Tibial nerve (tissue), 4 donors: ENCODE measurements at regions not wholly inside any gene's neighbourhood (a gene's known extent, or its start where the extent isn't known, plus 50 kb on each side); places are given as distances from the start of the nearest gene placed in this dataset.

Source experiments
- CTCF ChIP-seq, 5 experiments: fragments of 200-600 bp in 3 of 5; fragments of 450-650 bp in 2 of 5; sonication (generic) in 3 of 5; IDR thresholded peaks; one replicate each; pipeline ENCODE4 v1.5.1; 2016 to 2019; ENCODE audit warnings: antibody characterized with exemption in 5 of 5, mild to moderate bottlenecking in 3 of 5, moderate library complexity in 2 of 5
- EP300 ChIP-seq, 2 donors: sonication (generic); formaldehyde crosslinking; IDR thresholded peaks; one replicate each; pipeline ENCODE4 v1.6.1; 2017; ENCODE audit warnings: antibody characterized with exemption in 2 of 2, mild to moderate bottlenecking in 1 of 2
- POLR2A ChIP-seq, 2 donors: fragments of 450-650 bp; IDR thresholded peaks; one replicate each; pipeline ENCODE4 v1.6.1; 2017; ENCODE audit warnings: antibody characterized with exemption in 2 of 2, mild to moderate bottlenecking in 2 of 2, moderate library complexity in 2 of 2

DNA sequence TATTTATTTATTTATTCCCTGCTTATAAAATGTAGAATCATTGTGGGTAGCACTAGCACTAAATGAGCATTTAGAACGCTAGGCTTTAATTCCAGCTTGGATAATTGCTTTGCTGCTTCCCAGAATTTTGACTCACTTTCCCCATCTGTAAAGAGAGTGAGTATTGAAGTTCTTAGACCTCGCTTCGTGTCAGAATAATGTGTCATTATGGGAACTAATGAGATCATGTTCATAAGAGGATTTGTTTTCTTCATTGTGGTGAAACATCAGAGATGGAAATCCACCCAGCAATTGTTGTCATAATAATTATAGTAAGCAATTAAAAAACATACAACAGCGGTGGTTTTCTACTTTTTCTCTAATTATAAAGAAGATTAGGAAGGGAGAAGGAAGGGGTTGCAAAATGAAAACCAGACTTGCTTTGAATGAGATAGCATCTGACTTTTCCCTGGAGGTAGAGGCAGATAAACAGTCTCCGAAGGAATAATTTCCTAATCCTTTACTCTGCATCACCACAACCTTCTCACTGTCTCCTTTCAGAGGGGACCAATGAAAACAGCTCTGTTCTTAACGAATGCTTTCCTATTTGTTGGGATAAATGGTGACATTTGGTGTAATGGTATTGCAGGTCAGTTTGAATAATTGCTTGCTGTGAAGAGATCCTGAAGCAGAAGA lies 86.8 kb upstream of the ARHGAP5 start:
- TF ChIP-seq EP300 (IDR thresholded peaks at IDR 0.05), result peak in 1 of 2 donors; percentile 11
- TF ChIP-seq CTCF (IDR thresholded peaks at IDR 0.05), result no peak
- TF ChIP-seq POLR2A (IDR thresholded peaks at IDR 0.05), result no peak
